ENCODE measurements at regions not wholly inside any gene's neighbourhood (a gene's known extent, or its start where the extent isn't known, plus 50 kb on each side); places are given as distances from the start of the nearest gene placed in this dataset.

GRCh38 chr18:28652654-28653053 is 475.7 kb upstream of the CDH2 start:
- Histone ChIP-seq H3K27me3 (replicated peaks; ENCODE audit: control insufficient read depth, insufficient read depth, low read length) (no peaks in the 10 kb centered on the region), H3K36me3 (ENCODE audit: control insufficient read depth, insufficient read depth, low read length) (no peaks in the 10 kb centered on the region), H3K4me3 (replicated peaks; ENCODE audit: low read depth, low read length) (no peak overlapping the region)
- no peak for TF ChIP-seq CTCF (IDR thresholded peaks at IDR 0.05; ENCODE audit: insufficient read depth, low read length, poor library complexity, severe bottlenecking)
- no peak for DNase-seq (ENCODE audit: extremely low read depth, insufficient read length)

- H3K36me3 ChIP-seq (ENCODE audit: control insufficient read depth, insufficient read depth, low read length), result no peaks in the 10 kb centered on the region
- no peak for DNase-seq (ENCODE audit: extremely low read depth, insufficient read length)
- H3K4me3 ChIP-seq (replicated peaks; ENCODE audit: low read depth, low read length), result no peak overlapping the region
- no peaks in the 10 kb centered on the region for H3K27me3 ChIP-seq (replicated peaks; ENCODE audit: control insufficient read depth, insufficient read depth, low read length)
- TF ChIP-seq CTCF (IDR thresholded peaks at IDR 0.05; ENCODE audit: insufficient read depth, low read length, poor library complexity, severe bottlenecking), result no peak
These were observed 474.4 kb upstream of the CDH2 start for GRCh38 chr18:28651298-28651697.

GRCh38 chr18:28650860-28651259 is 473.9 kb upstream of the CDH2 start:
- TF ChIP-seq CTCF (IDR thresholded peaks at IDR 0.05; ENCODE audit: insufficient read depth, low read length, poor library complexity, severe bottlenecking), result no peak
- DNase-seq (ENCODE audit: extremely low read depth, insufficient read length), result no peak
- Histone ChIP-seq H3K36me3 (ENCODE audit: control insufficient read depth, insufficient read depth, low read length) (no peaks in the 10 kb centered on the region), H3K4me3 (replicated peaks; ENCODE audit: low read depth, low read length) (no peak overlapping the region), H3K27me3 (replicated peaks; ENCODE audit: control insufficient read depth, insufficient read depth, low read length) (no peaks in the 10 kb centered on the region)

- DNase-seq (ENCODE audit: extremely low read depth, insufficient read length), result no peak
- no peaks in the 10 kb centered on the region for H3K36me3 ChIP-seq (ENCODE audit: control insufficient read depth, insufficient read depth, low read length)
- no peak for TF ChIP-seq CTCF (IDR thresholded peaks at IDR 0.05; ENCODE audit: insufficient read depth, low read length, poor library complexity, severe bottlenecking)
- no peaks in the 10 kb centered on the region for H3K27me3 ChIP-seq (replicated peaks; ENCODE audit: control insufficient read depth, insufficient read depth, low read length)
- H3K4me3 ChIP-seq (replicated peaks; ENCODE audit: low read depth, low read length), result no peak overlapping the region
These were observed 471.0 kb upstream of the CDH2 start for GRCh38 chr18:28647961-28648360.

- H3K27me3 ChIP-seq (replicated peaks; ENCODE audit: control insufficient read depth, insufficient read depth, low read length), result no peaks in the 10 kb centered on the region
- no peak for DNase-seq (ENCODE audit: extremely low read depth, insufficient read length)
These were observed 461.0 kb upstream of the CDH2 start for GRCh38 chr18:28637897-28638296.

More at GRCh38 chr18:28637897-28638296, 461.0 kb upstream of the CDH2 start:
- TF ChIP-seq CTCF (IDR thresholded peaks at IDR 0.05; ENCODE audit: insufficient read depth, low read length, poor library complexity, severe bottlenecking), result no peak
- Histone ChIP-seq H3K4me3 (replicated peaks; ENCODE audit: low read depth, low read length) (no peak overlapping the region), H3K36me3 (ENCODE audit: control insufficient read depth, insufficient read depth, low read length) (no peaks in the 10 kb centered on the region)
